DMS 273 (cell line): ENCODE measurements at regions not wholly inside any gene's neighbourhood (a gene's known extent, or its start where the extent isn't known, plus 50 kb on each side); places are given as distances from the start of the nearest gene placed in this dataset.

Experiments
- DNase-seq: peaks from one replicate; lab custom pipeline; 2025; ENCODE audit not compliant: unreplicated experiment; lab: John Stamatoyannopoulos, UW

- no peak for DNase-seq
These were observed 62.9 kb upstream of the FOXN2 start for GRCh38 chr2:48251437-48252148.

- DNase-seq = no peak
These were observed 61.2 kb upstream of the FOXN2 start for GRCh38 chr2:48253301-48253700.

GRCh38 chr2:48254839-48255238 is 59.6 kb upstream of the FOXN2 start:
- DNase-seq = no peak

GRCh38 chr2:48257456-48257855 is 57.0 kb upstream of the FOXN2 start:
- no peak for DNase-seq

GRCh38 chr2:48258481-48259149 is 55.9 kb upstream of the FOXN2 start:
- DNase-seq = peak; percentile 61

- no peak for DNase-seq
These were observed 54.7 kb upstream of the FOXN2 start for GRCh38 chr2:48259811-48260210.

GRCh38 chr2:48264627-48265026 is 49.9 kb upstream of the FOXN2 start:
- DNase-seq = no peak
